G401 (cell line): ENCODE measurements at regions not wholly inside any gene's neighbourhood (a gene's known extent, or its start where the extent isn't known, plus 50 kb on each side); places are given as distances from the start of the nearest gene placed in this dataset.
"Not testable (repeated sequence)": the region's sequence is repeated elsewhere in the genome, so short reads cannot be mapped to it uniquely, and the experiment has no call there.

Experiments
- DNase-seq: peaks from one replicate; pipeline ENCODE4 v3.0.0-alpha.2; 2015; ENCODE audit warnings: low spot score
- in situ Hi-C: cut with HindIII; loops from 2 replicates; pipeline ENCODE4 v1.10.0; 2016; ENCODE audit warnings: low sequenced_read_pairs, mixed read lengths

DNA sequence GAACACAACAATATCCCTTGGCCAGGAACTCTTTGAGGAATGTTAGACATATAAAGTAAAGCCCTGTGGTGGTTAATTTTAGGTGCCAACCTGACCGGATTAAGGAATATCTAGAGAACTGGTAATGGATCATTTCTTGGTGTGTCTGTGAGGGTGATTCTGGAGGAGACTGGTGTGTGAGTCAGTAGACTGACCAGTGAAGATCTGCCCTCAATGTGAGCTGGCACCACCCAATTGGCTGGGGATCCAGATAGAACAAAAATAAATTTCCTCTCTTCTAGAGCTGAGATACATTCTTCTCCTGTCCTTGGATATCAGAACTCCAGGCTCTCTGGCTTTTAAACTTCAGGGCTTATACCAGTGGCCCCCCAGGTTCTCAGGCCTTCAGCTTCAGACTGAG, 56.2 kb upstream of the TNPO1 start:
- no peak for DNase-seq

DNA sequence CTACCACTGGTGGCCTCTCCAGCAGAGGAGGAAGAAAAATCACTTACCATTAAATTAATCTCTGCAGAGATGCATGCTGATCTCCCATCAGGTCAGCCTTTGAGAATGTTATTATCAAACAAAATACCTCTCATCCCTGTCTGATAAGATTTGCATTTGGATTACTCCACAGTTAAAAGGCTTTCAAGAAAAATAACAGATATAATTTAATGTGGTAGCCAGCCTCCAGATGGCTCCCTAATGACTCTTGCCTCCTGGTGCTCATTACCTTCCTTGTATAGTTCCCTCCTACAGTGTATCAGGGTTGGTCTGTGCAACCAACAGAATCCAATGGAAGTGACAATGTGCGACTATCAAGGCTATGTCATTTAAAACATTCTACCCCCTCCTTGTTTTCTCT, 63.6 kb upstream of the TNPO1 start:
- in situ Hi-C loops = no loop called here
- no peak for DNase-seq

More for the DNA sequence above, 56.2 kb upstream of the TNPO1 start:
- in situ Hi-C loops = no loop called here

DNA sequence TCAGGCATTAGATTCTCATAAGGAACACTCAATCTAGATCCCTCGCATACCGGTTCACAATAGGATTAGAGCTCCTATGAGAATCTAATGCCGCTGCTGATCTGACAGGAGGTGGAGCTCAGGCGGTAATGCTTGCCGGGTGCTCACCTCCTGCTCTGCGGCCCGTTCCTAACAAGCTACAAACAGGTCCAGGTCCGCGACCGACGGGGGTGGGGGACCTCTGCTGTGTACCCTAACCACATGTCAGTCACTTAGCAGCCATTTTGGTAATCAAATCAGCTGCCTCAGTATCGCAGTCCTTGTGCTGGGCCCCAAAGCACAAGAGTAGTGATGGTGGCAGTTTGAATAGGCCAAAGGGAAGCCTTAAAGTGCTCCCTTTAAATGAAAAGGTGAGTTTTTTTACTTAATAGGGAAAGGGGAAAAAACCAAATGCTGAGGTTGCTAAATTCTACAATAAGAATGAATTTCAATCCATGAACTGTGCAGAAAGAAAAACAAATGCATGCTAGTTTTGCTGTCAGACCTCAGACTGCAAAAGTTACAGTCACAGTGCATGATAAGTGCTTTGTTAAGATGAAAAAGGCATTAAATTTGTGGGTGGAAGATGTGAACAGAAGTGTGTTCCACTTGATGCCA, 67.0 kb upstream of the TNPO1 start:
- in situ Hi-C loops = no loop called here
- DNase-seq = no peak

GRCh38 chr5:72747826-72748225, 68.6 kb upstream of the TNPO1 start:
- in situ Hi-C loops = no loop called here
- no peak for DNase-seq

DNA sequence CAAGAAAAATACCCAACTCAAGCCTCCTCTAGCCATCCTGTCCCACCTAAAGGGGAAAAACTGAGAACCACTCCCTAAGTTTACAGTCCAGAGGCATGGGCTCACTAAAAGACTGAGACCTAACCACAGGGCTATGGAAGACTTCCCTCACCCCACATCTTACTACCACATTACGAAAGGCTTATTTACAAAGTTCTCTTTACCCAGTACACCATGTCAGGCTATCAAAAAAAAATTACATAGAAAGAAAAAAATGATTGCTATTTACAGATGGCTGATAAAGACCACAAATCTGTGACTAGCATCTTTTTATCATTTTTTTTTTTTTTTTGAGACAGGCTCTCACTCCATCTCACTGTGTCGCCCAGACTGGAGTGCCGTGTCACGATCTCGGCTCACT, 69.7 kb upstream of the TNPO1 start:
- no peak for DNase-seq
- in situ Hi-C loops = no loop called here

- DNase-seq = no peak
- in situ Hi-C loops = no loop called here
Measured at GRCh38 chr5:72744136-72744535, 72.3 kb upstream of the TNPO1 start.

DNA sequence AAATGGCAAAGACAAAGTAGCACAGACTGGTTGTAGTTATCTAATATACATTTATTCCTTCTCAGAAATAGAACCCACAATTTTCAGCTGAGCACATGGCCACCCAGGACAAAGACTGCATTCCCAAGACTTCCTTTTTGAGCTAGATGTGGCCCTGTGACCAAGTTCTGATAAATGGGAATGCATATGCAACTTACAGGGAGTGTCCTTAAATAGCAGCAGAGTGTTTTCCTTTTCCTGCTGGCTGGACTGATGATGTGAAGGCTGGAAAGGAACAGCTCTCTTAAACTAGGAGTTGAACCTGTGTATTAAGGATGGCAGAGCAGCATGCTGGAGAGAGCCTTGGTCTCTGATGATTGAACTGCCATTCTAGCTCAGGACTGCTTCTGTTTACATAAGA, 74.7 kb upstream of the TNPO1 start:
- in situ Hi-C loops = no loop called here
- DNase-seq = no peak

- DNase-seq = no peak
- in situ Hi-C loops = no loop called here
Measured at GRCh38 chr5:72733810-72734209, 82.7 kb upstream of the TNPO1 start.

DNA sequence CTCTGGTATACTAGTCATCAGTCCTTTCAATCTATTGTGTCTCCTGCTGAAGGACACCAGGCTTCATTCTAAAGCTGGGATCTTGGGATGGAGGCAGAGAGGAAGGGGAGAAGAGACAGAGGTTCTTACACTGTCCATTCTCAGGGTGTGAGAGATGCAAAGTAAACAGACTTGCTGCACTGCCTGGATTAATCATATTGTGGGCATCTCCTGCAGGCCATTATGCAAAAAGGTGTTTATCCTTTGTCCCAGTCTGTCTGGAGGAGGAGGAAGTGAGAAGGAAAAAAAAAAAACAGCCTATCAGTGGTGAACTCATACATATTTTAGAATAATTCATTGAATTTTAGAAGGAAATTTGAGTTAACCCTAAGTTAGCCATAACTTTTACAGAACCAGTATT, 92.9 kb upstream of the TNPO1 start:
- no peak for DNase-seq

DNA sequence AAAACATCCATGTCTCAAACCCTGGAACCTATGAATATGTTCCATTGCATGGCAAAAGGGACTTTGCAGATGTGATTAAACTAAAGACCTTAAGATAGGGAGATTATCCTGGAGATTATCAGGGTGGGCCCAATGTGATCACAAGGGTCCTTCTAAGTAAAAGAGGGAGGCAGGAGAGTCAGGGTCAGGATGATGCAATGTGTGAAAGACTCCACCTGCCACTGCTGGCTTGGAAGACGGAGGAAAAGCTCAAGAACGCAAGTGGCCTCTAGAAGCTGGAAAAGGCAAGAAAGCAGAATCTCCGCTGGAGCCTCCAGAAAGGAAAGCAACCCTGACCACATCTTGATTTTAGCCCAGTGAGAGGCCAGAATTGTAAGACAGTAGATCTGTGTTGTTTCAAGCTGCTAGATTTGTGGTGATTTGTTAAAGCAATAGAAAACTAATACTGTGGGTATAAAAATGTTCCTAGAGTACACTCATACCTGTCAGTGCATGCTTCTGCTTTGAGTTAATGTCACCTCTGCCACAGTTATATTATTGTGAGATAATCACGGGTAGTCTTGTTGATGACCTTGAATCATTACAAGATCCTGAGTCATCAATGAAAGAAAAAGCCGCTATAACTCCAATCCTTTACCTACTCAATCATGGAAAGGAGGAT, 93.5 kb upstream of the TNPO1 start:
- no peak for DNase-seq
- in situ Hi-C loops = no loop called here

More for the DNA sequence above, 92.9 kb upstream of the TNPO1 start:
- in situ Hi-C loops = no loop called here

- in situ Hi-C loops = no loop called here
- no peak for DNase-seq
Measured at GRCh38 chr5:72721844-72722243, 94.6 kb upstream of the TNPO1 start.

DNA sequence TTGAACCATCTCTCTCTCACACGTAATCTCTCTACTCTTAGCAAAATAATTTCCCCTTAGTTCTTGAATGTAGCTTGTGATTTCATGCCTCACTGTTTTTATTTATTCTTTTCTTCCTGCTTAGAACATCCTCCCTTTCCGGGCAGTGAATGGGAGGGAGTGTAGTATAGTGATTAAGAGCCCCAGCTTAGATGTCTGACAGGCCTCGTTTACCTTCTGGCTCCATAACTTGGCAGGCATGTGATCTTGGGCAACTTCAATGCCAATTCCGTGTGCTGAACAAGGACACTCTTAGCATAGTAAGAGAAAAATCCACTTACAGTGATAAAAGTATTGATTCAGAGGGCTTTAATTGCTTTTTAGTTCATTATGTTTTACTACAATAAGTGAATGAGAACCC, 96.3 kb upstream of the TNPO1 start:
- in situ Hi-C loops = no loop called here
- no peak for DNase-seq

DNA sequence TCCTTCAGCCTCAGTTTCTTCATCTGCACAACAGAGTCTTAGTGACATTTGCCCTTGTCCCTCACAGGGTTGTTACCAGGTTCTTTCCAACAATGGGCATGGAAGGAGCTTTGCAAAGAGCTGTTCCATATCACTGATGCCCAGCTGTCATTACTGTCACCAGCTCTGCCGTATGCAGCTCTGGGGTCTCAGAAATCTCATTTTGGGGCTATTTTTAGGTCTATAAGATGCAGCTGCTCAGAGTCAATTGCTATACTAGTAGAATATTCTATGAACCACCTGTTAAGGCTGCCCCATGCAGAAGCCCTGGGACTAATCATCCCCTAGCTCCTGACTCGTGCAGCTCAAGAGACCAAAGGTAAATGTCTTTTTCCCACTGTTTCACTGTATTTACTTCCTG, 105.1 kb upstream of the TNPO1 start:
- in situ Hi-C loops = no loop called here
- DNase-seq = no peak

DNA sequence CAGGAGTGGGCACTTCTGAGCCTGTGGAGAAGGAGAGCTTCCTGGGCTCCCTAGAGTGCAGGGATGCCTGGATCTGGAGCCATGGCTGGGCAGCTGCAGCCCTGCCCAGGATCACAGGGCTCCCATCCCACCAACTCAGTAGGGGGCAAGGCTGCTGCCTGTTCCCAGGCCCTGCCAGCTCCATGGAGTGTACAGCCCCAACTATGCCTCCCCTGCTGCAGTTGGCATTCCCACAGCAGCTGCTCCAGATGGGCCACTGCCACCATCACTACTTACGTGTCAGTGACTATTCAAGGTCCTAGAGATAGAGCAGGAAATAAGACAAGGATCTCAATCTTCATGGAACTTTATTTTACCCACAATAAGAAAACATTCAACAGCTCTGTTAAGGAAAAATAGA, 107.1 kb upstream of the TNPO1 start:
- in situ Hi-C loops = no loop called here
- DNase-seq = no peak

- no peak for DNase-seq
- in situ Hi-C loops = no loop called here
Measured at GRCh38 chr5:72705178-72705577, 111.3 kb upstream of the TNPO1 start.

- no peak for DNase-seq
Measured at GRCh38 chr5:72703876-72704275, 112.6 kb upstream of the TNPO1 start.

GRCh38 chr5:72702881-72703434, 113.5 kb upstream of the TNPO1 start:
- in situ Hi-C loops = no loop called here

More at GRCh38 chr5:72703876-72704275, 112.6 kb upstream of the TNPO1 start:
- in situ Hi-C loops = no loop called here

DNA sequence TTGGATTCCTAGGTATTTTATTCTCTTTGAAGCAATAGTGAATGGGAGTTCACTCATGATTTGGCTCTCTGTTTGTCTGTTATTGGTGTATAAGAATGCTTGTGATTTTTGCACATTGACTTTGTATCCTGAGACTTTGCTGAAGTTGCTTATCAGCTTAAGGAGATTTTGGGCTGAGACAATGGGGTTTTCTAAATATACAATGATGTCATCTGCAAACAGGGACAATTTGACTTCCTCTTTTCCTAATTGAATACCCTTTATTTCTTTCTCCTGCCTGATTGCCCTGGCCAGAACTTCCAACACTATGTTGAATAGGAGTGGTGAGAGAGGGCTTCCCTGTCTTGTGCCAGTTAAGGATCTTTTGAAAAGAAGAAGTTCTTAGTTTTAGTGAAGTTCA, 114.4 kb upstream of the TNPO1 start:
- in situ Hi-C loops, DNase-seq: not testable (repeated sequence)

More at GRCh38 chr5:72702881-72703434, 113.5 kb upstream of the TNPO1 start:
- no peak for DNase-seq

DNA sequence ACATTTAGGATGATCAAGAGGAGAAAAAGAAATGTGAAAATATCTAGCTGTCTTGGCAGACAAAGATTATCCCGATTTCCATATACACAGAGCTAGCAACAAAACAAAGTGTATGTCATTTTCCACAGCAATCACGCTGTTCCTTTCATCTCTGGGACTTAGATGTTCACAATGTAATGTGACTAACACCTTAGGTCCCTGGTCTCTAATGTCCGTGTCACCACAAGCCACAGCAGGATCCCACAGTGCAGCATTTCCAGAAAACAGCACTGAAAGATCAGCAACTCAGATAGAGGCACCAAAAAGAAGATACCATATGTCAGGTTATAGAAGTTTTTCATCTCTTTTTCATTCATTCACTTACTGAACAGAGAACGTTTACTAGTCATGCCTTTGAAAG, 118.0 kb upstream of the TNPO1 start:
- in situ Hi-C loops = no loop called here
- DNase-seq = no peak

DNA sequence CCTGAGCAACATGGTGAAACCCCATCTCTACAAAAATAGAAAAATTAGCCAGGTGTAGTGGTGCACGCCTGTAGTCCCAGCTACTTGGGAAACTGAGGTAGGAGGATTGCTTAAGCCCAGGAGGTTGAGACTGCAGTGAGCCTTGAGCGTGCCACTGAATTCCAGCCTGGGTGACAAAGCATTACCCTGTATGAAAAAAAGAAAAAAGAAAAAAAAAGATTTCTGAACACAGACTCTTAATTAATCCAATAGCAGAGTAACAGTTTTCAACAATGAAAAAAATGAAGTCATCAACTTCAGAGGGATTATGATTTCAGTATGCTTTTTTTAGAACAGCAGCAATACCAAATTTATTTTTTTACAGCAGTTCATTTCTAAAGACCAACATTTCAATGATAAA, 118.8 kb upstream of the TNPO1 start:
- DNase-seq = no peak
- in situ Hi-C loops = no loop called here

DNA sequence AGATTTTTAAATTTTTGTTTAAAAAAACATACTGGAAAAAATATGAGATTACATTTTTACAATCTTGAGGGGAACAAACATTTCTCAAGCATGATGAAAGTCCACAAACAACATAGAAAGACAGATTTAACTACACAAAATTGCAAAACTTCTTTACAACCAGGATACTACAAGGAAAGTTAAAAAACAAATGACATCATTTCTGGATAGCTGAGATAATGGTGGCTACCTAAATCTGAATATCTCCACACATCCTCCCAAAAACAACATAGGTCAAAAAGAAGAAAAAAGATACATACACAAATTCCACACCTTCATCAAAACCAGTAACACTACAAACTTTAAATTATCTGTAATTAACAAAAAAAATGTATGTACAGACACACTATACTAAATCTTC, 120.8 kb upstream of the TNPO1 start:
- in situ Hi-C loops = no loop called here
- no peak for DNase-seq
